ENCODE measurements at regions not wholly inside any gene's neighbourhood (a gene's known extent, or its start where the extent isn't known, plus 50 kb on each side); places are given as distances from the start of the nearest gene placed in this dataset.

GRCh38 chr5:163755505-163755904 is 250.1 kb downstream of the MAT2B start:
- Histone ChIP-seq H3K4me3 (ENCODE audit: low read depth, low read length) (no peak overlapping the region), H3K27me3 (ENCODE audit: control insufficient read depth, insufficient read depth, low read length) (no peaks in the 10 kb centered on the region), H3K36me3 (ENCODE audit: control insufficient read depth, insufficient read depth, low read length) (no peaks in the 10 kb centered on the region)
- FAIRE-seq = no peak
- TF ChIP-seq CTCF (IDR thresholded peaks at IDR 0.05; ENCODE audit: insufficient read depth, low read length, severe bottlenecking) = no peak
- DNase-seq (ENCODE audit: low read depth) = no peak

- Histone ChIP-seq H3K4me3 (ENCODE audit: low read depth, low read length) (no peak overlapping the region), H3K27me3 (ENCODE audit: control insufficient read depth, insufficient read depth, low read length) (no peaks in the 10 kb centered on the region), H3K36me3 (ENCODE audit: control insufficient read depth, insufficient read depth, low read length) (no peaks in the 10 kb centered on the region)
- FAIRE-seq (no peak), DNase-seq (ENCODE audit: low read depth) (no peak)
- TF ChIP-seq CTCF (IDR thresholded peaks at IDR 0.05; ENCODE audit: insufficient read depth, low read length, severe bottlenecking) = no peak
Measured at GRCh38 chr5:163756170-163756569, 250.8 kb downstream of the MAT2B start.

GRCh38 chr5:163757344-163757743 is 251.9 kb downstream of the MAT2B start:
- DNase-seq (ENCODE audit: low read depth) = no peak
- TF ChIP-seq CTCF (IDR thresholded peaks at IDR 0.05; ENCODE audit: insufficient read depth, low read length, severe bottlenecking) = no peak
- FAIRE-seq = no peak

GRCh38 chr5:163758283-163758711 is 252.9 kb downstream of the MAT2B start:
- Histone ChIP-seq H3K4me3 (ENCODE audit: low read depth, low read length) (no peak overlapping the region), H3K36me3 (ENCODE audit: control insufficient read depth, insufficient read depth, low read length) (no peaks in the 10 kb centered on the region), H3K27me3 (ENCODE audit: control insufficient read depth, insufficient read depth, low read length) (no peaks in the 10 kb centered on the region)
- FAIRE-seq = no peak
- no peak for DNase-seq (ENCODE audit: low read depth)
- no peak for TF ChIP-seq CTCF (IDR thresholded peaks at IDR 0.05; ENCODE audit: insufficient read depth, low read length, severe bottlenecking)

More at GRCh38 chr5:163757344-163757743, 251.9 kb downstream of the MAT2B start:
- Histone ChIP-seq H3K36me3 (ENCODE audit: control insufficient read depth, insufficient read depth, low read length) (no peaks in the 10 kb centered on the region), H3K27me3 (ENCODE audit: control insufficient read depth, insufficient read depth, low read length) (no peaks in the 10 kb centered on the region), H3K4me3 (ENCODE audit: low read depth, low read length) (no peak overlapping the region)

GRCh38 chr5:163759000-163759704 is 253.7 kb downstream of the MAT2B start:
- no peaks in the 10 kb centered on the region for H3K36me3 ChIP-seq (ENCODE audit: control insufficient read depth, insufficient read depth, low read length)
- H3K4me3 ChIP-seq (ENCODE audit: low read depth, low read length) = no peak overlapping the region
- H3K27me3 ChIP-seq (ENCODE audit: control insufficient read depth, insufficient read depth, low read length) = peaks cover 3% of the 10 kb centered on the region
- FAIRE-seq (no peak), DNase-seq (ENCODE audit: low read depth) (no peak)
- no peak for TF ChIP-seq CTCF (IDR thresholded peaks at IDR 0.05; ENCODE audit: insufficient read depth, low read length, severe bottlenecking)

GRCh38 chr5:163760498-163760897 is 255.1 kb downstream of the MAT2B start:
- Histone ChIP-seq H3K4me3 (ENCODE audit: low read depth, low read length) (no peak overlapping the region), H3K27me3 (ENCODE audit: control insufficient read depth, insufficient read depth, low read length) (peaks cover 3% of the 10 kb centered on the region), H3K36me3 (ENCODE audit: control insufficient read depth, insufficient read depth, low read length) (no peaks in the 10 kb centered on the region)
- TF ChIP-seq CTCF (IDR thresholded peaks at IDR 0.05; ENCODE audit: insufficient read depth, low read length, severe bottlenecking) = no peak
- no peak for FAIRE-seq
- DNase-seq (ENCODE audit: low read depth) = peak; percentile 95

Measured in bronchial epithelial cell (primary cell).